MCF 10A (cell line): ENCODE measurements at regions not wholly inside any gene's neighbourhood (a gene's known extent, or its start where the extent isn't known, plus 50 kb on each side); places are given as distances from the start of the nearest gene placed in this dataset.

ENCODE experiments used
- BruUV-seq: library from RNA; stranded (reverse); fragments of 400-500 nt; replicated peaks from 2 replicates; lab custom pipeline; 2021; lab: Mats Ljungman, UMichigan
- CTCF ChIA-PET: fragments of 300-600 bp; sonication (Branson Sonifier 250); formaldehyde crosslinking; extraction: SDS; loops from one replicate; lab custom pipeline; 2021; ENCODE audit warnings: antibody characterized with exemption, inconsistent platforms; lab: Yijun Ruan, JAX
- POLR2A ChIA-PET: fragments of 300-600, 350-650 bp; sonication (Branson Sonifier 250); formaldehyde crosslinking; extraction: SDS; loops from one replicate; lab custom pipeline; 2020; ENCODE audit warnings: antibody characterized with exemption, inconsistent platforms; lab: Yijun Ruan, JAX
- DNase-seq: peaks from one replicate; pipeline ENCODE4 v3.0.0-alpha.2; 2018; ENCODE audit not compliant: unreplicated experiment
- H3K27ac Mint-ChIP-seq: one replicate; pipeline ENCODE4 v1.8.0; 2022; ENCODE audit warnings: mild to moderate bottlenecking, low read depth, mixed read lengths; ENCODE audit not compliant: unreplicated experiment
- H3K27me3 Mint-ChIP-seq: one replicate; pipeline ENCODE4 v1.8.0; 2022; ENCODE audit warnings: mixed read lengths; ENCODE audit not compliant: insufficient read depth, unreplicated experiment
- H3K36me3 Mint-ChIP-seq: one replicate; pipeline ENCODE4 v1.8.0; 2022; ENCODE audit warnings: mild to moderate bottlenecking, moderate library complexity, mixed read lengths; ENCODE audit not compliant: insufficient read depth, unreplicated experiment
- H3K4me1 Mint-ChIP-seq: one replicate; pipeline ENCODE4 v1.8.0; 2022; ENCODE audit warnings: mixed read lengths; ENCODE audit not compliant: insufficient read depth, unreplicated experiment
- H3K4me3 Mint-ChIP-seq: one replicate; pipeline ENCODE4 v1.8.0; 2022; ENCODE audit warnings: mild to moderate bottlenecking, moderate library complexity, mixed read lengths; ENCODE audit not compliant: unreplicated experiment
- H3K9me3 Mint-ChIP-seq: one replicate; pipeline ENCODE4 v1.8.0; 2022; ENCODE audit warnings: mixed read lengths; ENCODE audit not compliant: unreplicated experiment
- CTCF ChIP-seq: fragments of 200-600 bp; IDR thresholded peaks from one replicate; pipeline ENCODE4 v1.8.0; 2022; ENCODE audit warnings: antibody characterized with exemption, mild to moderate bottlenecking; ENCODE audit not compliant: unreplicated experiment
- intact Hi-C: fragments of 100-400 bp; cut with micrococcal nuclease; formaldehyde crosslinking; loops from 2 replicates; pipeline ENCODE4 v1.14.1; 2022

GRCh38 chr16:6593799-6594198, 738.8 kb upstream of the RBFOX1 start:
- intact Hi-C loops: no loop called here
- BruUV-seq: no TSS peak
- Mint-ChIP-seq H3K27me3 (no peaks in the 10 kb centered on the region), H3K27ac (no peak overlapping the region), H3K9me3 (peaks cover 18% of the 10 kb centered on the region), H3K36me3 (no peaks in the 10 kb centered on the region), H3K4me3 (no peak overlapping the region), H3K4me1 (no peaks in the 10 kb centered on the region)
- POLR2A ChIA-PET: no interaction called here
- CTCF ChIA-PET: no interaction called here
- TF ChIP-seq CTCF: no peak
- DNase-seq: no peak

GRCh38 chr16:6576606-6577005, 756.0 kb upstream of the RBFOX1 start:
- H3K4me1 Mint-ChIP-seq: no peaks in the 10 kb centered on the region
- H3K27me3 Mint-ChIP-seq: no peaks in the 10 kb centered on the region
- H3K36me3 Mint-ChIP-seq: no peaks in the 10 kb centered on the region
- H3K9me3 Mint-ChIP-seq: peaks cover 22% of the 10 kb centered on the region
- intact Hi-C loops: no loop called here
- BruUV-seq: no TSS peak
- no peak overlapping the region for H3K27ac Mint-ChIP-seq
- no peak for DNase-seq
- CTCF ChIA-PET: no interaction called here
- no peak overlapping the region for H3K4me3 Mint-ChIP-seq
- POLR2A ChIA-PET: no interaction called here
- no peak for TF ChIP-seq CTCF

GRCh38 chr16:6576113-6576512, 756.5 kb upstream of the RBFOX1 start:
- no peak for TF ChIP-seq CTCF
- intact Hi-C loops: no loop called here
- Mint-ChIP-seq H3K4me3 (no peak overlapping the region), H3K27me3 (no peaks in the 10 kb centered on the region), H3K9me3 (peaks cover 22% of the 10 kb centered on the region), H3K36me3 (no peaks in the 10 kb centered on the region), H3K4me1 (no peaks in the 10 kb centered on the region), H3K27ac (no peak overlapping the region)
- no peak for DNase-seq
- BruUV-seq: no TSS peak
- CTCF ChIA-PET: no interaction called here
- POLR2A ChIA-PET: no interaction called here

GRCh38 chr16:6574146-6574545, 758.5 kb upstream of the RBFOX1 start:
- ChIA-PET CTCF (interaction anchor here (1.0 kb wide), 1 partner anchor 10 kb away, joined by 3 read pairs; no protein-coding TSS in a partner anchor), POLR2A (no interaction called here)
- no peak overlapping the region for H3K4me3 Mint-ChIP-seq

More at GRCh38 chr16:6574146-6574545, 758.5 kb upstream of the RBFOX1 start:
- H3K27me3 Mint-ChIP-seq: no peaks in the 10 kb centered on the region
- BruUV-seq: no TSS peak
- no peaks in the 10 kb centered on the region for H3K36me3 Mint-ChIP-seq
- H3K4me1 Mint-ChIP-seq: no peaks in the 10 kb centered on the region
- no peak for TF ChIP-seq CTCF
- intact Hi-C loops: no loop called here
- peaks cover 27% of the 10 kb centered on the region for H3K9me3 Mint-ChIP-seq
- no peak for DNase-seq
- no peak overlapping the region for H3K27ac Mint-ChIP-seq
